Neural crest cell (in vitro differentiated cells): ENCODE measurements at regions not wholly inside any gene's neighbourhood (a gene's known extent, or its start where the extent isn't known, plus 50 kb on each side); places are given as distances from the start of the nearest gene placed in this dataset.

Experiments used
- DNase-seq: peaks from one replicate; pipeline ENCODE4 v3.0.0; 2021; ENCODE audit warnings: low read depth, mixed read lengths, low spot score
- H3K27ac Mint-ChIP-seq: one replicate; pipeline ENCODE4 v1.8.0; 2021; ENCODE audit warnings: mild to moderate bottlenecking, mixed read lengths; ENCODE audit not compliant: unreplicated experiment
- H3K27me3 Mint-ChIP-seq: 2 replicates; pipeline ENCODE4 v1.8.0; 2021; ENCODE audit warnings: low read depth, mild to moderate bottlenecking, mixed read lengths
- H3K36me3 Mint-ChIP-seq: 2 replicates; pipeline ENCODE4 v1.8.0; 2021; ENCODE audit warnings: low read depth, mild to moderate bottlenecking, mixed read lengths
- H3K4me1 Mint-ChIP-seq: 2 replicates; pipeline ENCODE4 v1.8.0; 2021; ENCODE audit warnings: mixed read lengths
- H3K4me3 Mint-ChIP-seq: one replicate; pipeline ENCODE4 v1.8.0; 2021; ENCODE audit warnings: mild to moderate bottlenecking, mixed read lengths
- H3K9me3 Mint-ChIP-seq: 2 replicates; pipeline ENCODE4 v1.8.0; 2021; ENCODE audit warnings: mixed read lengths
- TF ChIP-seq, protein P1 (sequence below): fragments of 200-600 bp; sonication (generic); conservative IDR thresholded peaks from 2 replicates; pipeline ENCODE4 v1.5.0; 2021; ENCODE audit warnings: antibody characterized with exemption, mild to moderate bottlenecking

DNA sequence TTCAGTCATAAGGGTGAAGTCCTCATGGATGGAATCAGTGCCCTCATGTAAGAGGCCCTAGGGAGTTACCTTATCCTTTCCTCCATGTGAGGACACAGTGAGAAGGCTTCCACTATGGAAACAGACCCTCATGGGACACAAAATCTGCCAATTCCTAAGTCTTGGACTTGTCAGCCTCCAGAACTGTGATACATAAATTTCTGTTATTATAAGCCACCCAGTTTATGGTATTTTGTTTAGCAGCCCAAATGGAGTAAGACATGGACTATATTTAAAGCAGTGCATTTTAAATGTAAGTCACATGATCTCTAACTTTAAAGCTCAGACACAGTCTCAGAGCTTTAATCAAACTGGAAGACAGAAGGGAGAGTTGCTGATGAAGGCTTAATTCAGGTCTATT is 619.8 kb upstream of the CHORDC1 start:
- Mint-ChIP-seq H3K27me3 (no peaks in the 10 kb centered on the region), H3K4me3 (no peak overlapping the region), H3K4me1 (no peaks in the 10 kb centered on the region), H3K9me3 (no peaks in the 10 kb centered on the region), H3K36me3 (no peaks in the 10 kb centered on the region), H3K27ac (no peak overlapping the region)
- TF ChIP-seq, protein P1, sequence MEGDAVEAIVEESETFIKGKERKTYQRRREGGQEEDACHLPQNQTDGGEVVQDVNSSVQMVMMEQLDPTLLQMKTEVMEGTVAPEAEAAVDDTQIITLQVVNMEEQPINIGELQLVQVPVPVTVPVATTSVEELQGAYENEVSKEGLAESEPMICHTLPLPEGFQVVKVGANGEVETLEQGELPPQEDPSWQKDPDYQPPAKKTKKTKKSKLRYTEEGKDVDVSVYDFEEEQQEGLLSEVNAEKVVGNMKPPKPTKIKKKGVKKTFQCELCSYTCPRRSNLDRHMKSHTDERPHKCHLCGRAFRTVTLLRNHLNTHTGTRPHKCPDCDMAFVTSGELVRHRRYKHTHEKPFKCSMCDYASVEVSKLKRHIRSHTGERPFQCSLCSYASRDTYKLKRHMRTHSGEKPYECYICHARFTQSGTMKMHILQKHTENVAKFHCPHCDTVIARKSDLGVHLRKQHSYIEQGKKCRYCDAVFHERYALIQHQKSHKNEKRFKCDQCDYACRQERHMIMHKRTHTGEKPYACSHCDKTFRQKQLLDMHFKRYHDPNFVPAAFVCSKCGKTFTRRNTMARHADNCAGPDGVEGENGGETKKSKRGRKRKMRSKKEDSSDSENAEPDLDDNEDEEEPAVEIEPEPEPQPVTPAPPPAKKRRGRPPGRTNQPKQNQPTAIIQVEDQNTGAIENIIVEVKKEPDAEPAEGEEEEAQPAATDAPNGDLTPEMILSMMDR: no peak
- no peak for DNase-seq

DNA sequence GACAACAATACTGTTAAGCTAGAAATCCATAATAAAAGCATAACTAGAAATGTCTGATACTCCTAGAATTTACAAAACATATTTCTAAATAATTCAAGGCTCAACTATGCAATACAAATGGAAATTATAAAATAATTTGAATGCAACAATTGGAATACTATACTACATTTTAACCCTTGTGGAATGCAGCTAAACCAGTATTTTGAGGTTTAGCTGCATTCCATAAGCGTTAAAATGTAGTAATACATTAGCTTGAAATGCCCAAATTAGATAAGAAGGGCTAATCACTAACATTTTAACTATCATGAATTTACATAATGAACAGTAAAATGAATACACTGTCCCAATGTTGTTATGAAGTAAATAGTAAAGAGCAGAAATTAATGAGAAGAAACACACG is 617.2 kb upstream of the CHORDC1 start:
- no peaks in the 10 kb centered on the region for H3K9me3 Mint-ChIP-seq
- H3K27me3 Mint-ChIP-seq: no peaks in the 10 kb centered on the region
- peaks cover 4% of the 10 kb centered on the region for H3K4me1 Mint-ChIP-seq
- TF ChIP-seq, protein P1: no peak
- DNase-seq: no peak
- no peaks in the 10 kb centered on the region for H3K36me3 Mint-ChIP-seq
- no peak overlapping the region for H3K27ac Mint-ChIP-seq
- H3K4me3 Mint-ChIP-seq: no peak overlapping the region

DNA sequence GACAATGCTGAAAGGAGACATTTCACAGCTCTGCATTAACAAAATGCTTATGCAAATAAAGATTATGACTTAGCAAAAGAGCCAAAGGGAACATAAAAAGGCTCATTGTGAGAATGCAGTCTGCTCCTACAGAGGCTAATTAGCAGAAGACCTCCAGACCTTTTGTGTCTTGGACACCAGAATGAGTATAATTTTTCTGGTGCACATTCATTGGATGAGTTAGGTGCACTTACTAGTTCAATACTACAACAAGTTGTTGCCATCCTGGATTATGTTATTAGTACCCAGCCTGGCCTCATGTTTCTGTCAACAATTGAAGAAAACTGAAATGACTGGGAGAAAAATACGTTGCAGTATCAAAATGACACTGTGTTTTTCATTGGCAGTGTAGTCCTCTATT is 613.2 kb upstream of the CHORDC1 start:
- H3K9me3 Mint-ChIP-seq: peaks cover 4% of the 10 kb centered on the region
- no peaks in the 10 kb centered on the region for H3K27me3 Mint-ChIP-seq
- no peak overlapping the region for H3K27ac Mint-ChIP-seq
- H3K36me3 Mint-ChIP-seq: no peaks in the 10 kb centered on the region
- H3K4me3 Mint-ChIP-seq: no peak overlapping the region
- no peak for DNase-seq
- peaks cover 4% of the 10 kb centered on the region for H3K4me1 Mint-ChIP-seq
- TF ChIP-seq, protein P1: no peak

DNA sequence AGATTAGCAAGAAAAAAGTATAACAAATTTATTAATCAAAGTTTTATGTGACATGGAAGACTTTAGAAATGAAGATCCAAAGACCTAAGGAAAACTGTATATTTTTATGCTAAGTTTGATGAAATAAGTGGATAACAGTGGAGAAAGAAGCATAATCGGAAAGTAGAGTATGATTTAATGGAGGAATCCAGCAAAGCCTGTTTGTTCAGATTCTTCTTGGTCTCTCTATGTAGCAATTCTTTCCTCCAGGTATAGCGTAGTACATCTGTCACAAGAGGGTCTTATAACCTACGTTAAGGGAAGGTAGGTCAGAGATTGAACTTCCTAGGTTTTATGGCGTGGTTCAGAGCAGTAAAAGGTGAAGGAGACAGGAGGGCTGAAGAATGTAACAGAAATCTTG is 600.6 kb upstream of the CHORDC1 start:
- TF ChIP-seq, protein P1: no peak
- Mint-ChIP-seq H3K36me3 (no peaks in the 10 kb centered on the region), H3K4me3 (no peak overlapping the region), H3K9me3 (no peaks in the 10 kb centered on the region), H3K27me3 (no peaks in the 10 kb centered on the region), H3K27ac (no peak overlapping the region), H3K4me1 (peaks cover 4% of the 10 kb centered on the region)
- no peak for DNase-seq

DNA sequence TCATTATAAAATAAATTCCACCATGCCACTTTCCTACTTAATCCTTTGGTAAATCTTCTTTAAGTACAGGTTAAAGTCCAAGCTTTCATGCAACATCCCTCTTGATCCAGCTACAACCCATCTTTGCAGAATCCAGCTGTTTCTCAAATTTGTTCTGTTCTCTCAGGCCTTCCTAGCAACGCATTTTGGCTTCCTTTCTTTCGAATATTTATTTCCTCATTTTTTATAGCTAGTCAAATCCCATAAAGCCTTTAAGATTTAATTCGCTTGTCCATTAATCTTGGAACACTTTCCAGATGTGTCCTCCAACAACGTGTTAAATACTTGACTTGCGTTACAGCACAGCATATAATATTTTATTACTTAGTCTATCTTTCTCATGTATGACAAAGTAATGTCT is 600.1 kb upstream of the CHORDC1 start:
- Mint-ChIP-seq H3K27me3 (no peaks in the 10 kb centered on the region), H3K36me3 (no peaks in the 10 kb centered on the region), H3K27ac (no peak overlapping the region), H3K4me1 (peaks cover 2% of the 10 kb centered on the region), H3K9me3 (no peaks in the 10 kb centered on the region), H3K4me3 (no peak overlapping the region)
- TF ChIP-seq, protein P1: no peak
- DNase-seq: no peak

DNA sequence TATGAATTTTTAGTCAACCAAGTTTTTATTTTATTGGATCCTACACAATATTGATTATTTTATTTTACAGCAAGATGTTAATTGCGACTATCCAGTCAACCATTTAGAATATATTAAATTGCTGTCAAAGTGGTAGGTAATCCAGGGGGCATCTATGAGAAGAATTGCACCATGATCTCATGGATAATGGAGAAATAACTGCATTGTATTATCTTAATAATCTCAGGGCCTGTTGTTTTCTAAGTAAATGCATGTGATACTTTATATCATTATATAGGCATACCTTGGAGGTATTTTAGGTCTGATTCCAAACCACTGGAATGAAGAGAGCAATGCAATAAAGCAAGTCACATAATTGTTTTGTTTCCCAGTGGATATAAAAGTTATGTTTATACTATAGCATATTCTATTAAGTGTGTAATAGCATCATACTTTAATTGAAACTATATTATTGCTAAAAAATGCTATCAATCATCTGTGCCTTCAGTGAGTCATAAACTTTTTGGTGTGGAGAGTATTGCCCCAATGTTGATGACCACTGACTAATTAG is 595.4 kb upstream of the CHORDC1 start:
- Mint-ChIP-seq H3K36me3 (no peaks in the 10 kb centered on the region), H3K27me3 (no peaks in the 10 kb centered on the region), H3K4me1 (no peaks in the 10 kb centered on the region), H3K27ac (no peak overlapping the region), H3K4me3 (no peak overlapping the region), H3K9me3 (no peaks in the 10 kb centered on the region)
- DNase-seq: no peak
- TF ChIP-seq, protein P1: no peak
